Chondrocyte (in vitro differentiated cells): ENCODE measurements at regions not wholly inside any gene's neighbourhood (a gene's known extent, or its start where the extent isn't known, plus 50 kb on each side); places are given as distances from the start of the nearest gene placed in this dataset.

Experiments used
- DNase-seq: peaks from one replicate; pipeline ENCODE4 v3.0.0; 2021; ENCODE audit warnings: mixed read lengths, low spot score
- H3K27ac Mint-ChIP-seq: one replicate; pipeline ENCODE4 v1.8.0; 2021; ENCODE audit warnings: mild to moderate bottlenecking, moderate library complexity, mixed read lengths; ENCODE audit not compliant: unreplicated experiment
- H3K27me3 Mint-ChIP-seq: 2 replicates; pipeline ENCODE4 v1.8.0; 2021; ENCODE audit warnings: low read depth, mixed read lengths
- H3K36me3 Mint-ChIP-seq: 2 replicates; pipeline ENCODE4 v1.8.0; 2021; ENCODE audit warnings: low read depth, mixed read lengths
- H3K4me1 Mint-ChIP-seq: 2 replicates; pipeline ENCODE4 v1.8.0; 2021; ENCODE audit warnings: low read depth, mild to moderate bottlenecking, mixed read lengths
- H3K4me3 Mint-ChIP-seq: one replicate; pipeline ENCODE4 v1.8.0; 2021; ENCODE audit warnings: mild to moderate bottlenecking, moderate library complexity, mixed read lengths; ENCODE audit not compliant: unreplicated experiment
- H3K9me3 Mint-ChIP-seq: 2 replicates; pipeline ENCODE4 v1.8.0; 2021; ENCODE audit warnings: low read depth, mixed read lengths
- TF ChIP-seq, protein P1 (sequence below): fragments of 200-600 bp; sonication (generic); IDR thresholded peaks from 2 replicates; pipeline ENCODE4 v1.5.0; 2021; ENCODE audit warnings: antibody characterized with exemption, mild to moderate bottlenecking, moderate library complexity

DNA sequence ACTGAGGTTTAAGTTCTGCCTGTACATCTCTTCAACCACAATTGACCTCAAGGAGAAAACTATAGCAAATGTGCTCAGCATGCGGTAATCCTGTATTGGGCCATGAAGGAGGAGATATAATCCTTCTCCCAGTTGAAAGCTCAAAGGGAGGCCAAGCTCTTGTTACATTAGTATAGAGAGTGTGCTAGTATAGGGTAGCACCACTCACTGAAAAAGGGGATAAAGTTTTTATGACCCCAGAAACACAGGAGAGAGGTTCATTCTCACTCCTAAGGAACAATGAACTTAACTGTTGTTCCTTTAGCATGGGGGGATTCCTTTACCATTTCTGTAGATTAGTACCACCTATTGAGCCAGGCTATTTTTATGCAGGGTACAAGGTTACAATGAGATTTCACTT lies 267.7 kb downstream of the LRRIQ3 start:
- Mint-ChIP-seq H3K4me1 (no peaks in the 10 kb centered on the region), H3K4me3 (no peak overlapping the region), H3K36me3 (no peaks in the 10 kb centered on the region), H3K9me3 (no peaks in the 10 kb centered on the region), H3K27me3 (peaks cover 1% of the 10 kb centered on the region), H3K27ac (no peak overlapping the region)
- DNase-seq, result no peak
- TF ChIP-seq, protein P1, sequence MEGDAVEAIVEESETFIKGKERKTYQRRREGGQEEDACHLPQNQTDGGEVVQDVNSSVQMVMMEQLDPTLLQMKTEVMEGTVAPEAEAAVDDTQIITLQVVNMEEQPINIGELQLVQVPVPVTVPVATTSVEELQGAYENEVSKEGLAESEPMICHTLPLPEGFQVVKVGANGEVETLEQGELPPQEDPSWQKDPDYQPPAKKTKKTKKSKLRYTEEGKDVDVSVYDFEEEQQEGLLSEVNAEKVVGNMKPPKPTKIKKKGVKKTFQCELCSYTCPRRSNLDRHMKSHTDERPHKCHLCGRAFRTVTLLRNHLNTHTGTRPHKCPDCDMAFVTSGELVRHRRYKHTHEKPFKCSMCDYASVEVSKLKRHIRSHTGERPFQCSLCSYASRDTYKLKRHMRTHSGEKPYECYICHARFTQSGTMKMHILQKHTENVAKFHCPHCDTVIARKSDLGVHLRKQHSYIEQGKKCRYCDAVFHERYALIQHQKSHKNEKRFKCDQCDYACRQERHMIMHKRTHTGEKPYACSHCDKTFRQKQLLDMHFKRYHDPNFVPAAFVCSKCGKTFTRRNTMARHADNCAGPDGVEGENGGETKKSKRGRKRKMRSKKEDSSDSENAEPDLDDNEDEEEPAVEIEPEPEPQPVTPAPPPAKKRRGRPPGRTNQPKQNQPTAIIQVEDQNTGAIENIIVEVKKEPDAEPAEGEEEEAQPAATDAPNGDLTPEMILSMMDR, result no peak

DNA sequence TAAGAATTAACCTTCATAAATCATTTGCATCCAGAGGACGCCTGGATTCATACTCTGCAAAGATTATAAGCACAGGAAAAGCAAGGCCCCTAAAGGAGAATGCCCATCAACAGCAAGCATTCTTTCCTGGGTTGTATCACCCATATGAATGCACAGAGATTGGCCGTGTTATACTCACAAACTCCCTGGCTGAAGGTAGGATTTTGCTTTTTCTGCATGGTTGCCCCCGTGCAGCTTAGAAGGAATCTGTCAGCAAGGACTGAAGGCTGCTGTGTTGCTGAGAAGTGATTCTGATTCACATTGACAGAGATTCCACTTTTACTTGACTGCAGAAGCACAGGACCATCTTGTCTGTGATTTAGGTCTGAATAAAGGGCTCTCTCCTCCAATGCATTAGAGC lies 283.0 kb downstream of the LRRIQ3 start:
- Mint-ChIP-seq H3K4me1 (no peaks in the 10 kb centered on the region), H3K27ac (no peak overlapping the region), H3K4me3 (no peak overlapping the region), H3K36me3 (no peaks in the 10 kb centered on the region), H3K9me3 (peaks cover 12% of the 10 kb centered on the region), H3K27me3 (peaks cover 7% of the 10 kb centered on the region)
- TF ChIP-seq, protein P1, result no peak
- DNase-seq, result no peak

DNA sequence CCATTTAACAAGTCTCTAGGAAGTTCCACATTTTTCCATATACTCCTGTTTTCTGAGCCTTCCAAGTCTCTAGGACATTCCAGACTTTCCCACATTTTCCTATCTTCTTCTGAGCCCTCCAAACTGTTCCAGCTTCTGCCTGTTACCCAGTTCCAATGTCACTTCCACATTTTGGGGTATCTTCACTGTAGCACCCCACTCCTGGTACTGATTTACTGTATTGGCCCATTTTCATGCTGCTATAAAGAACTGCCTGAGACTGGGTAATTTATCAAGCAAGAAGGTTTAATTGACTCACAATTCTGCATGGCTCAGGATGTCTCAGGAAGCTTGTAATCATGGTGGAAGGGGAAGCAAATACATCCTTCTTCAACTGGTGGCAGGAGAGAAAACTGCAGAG lies 285.0 kb downstream of the LRRIQ3 start:
- Mint-ChIP-seq H3K27ac (no peak overlapping the region), H3K4me1 (no peaks in the 10 kb centered on the region), H3K27me3 (peaks cover 3% of the 10 kb centered on the region), H3K36me3 (no peaks in the 10 kb centered on the region), H3K9me3 (peaks cover 12% of the 10 kb centered on the region), H3K4me3 (no peak overlapping the region)
- TF ChIP-seq, protein P1, result no peak
- DNase-seq, result no peak

DNA sequence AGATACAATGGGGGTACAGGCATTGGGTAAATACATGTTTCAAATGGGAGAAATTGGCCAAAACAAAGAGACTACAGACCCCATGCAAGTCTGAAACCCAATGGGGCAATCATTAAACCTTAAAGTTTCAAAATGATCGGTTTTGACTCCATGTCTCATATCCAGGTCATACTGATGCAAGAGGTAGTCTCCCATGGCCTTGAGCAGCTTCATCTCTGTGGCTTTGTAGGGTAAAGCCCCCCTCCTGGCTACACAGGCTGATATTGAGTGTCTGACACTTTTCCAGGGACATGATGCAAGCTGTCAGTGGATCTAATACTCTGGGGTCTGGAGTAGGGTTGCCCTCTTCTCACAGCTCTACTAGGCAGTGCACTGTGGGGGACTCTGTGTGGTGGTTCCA lies 286.1 kb downstream of the LRRIQ3 start:
- H3K36me3 Mint-ChIP-seq, result no peaks in the 10 kb centered on the region
- peaks cover 3% of the 10 kb centered on the region for H3K27me3 Mint-ChIP-seq
- H3K9me3 Mint-ChIP-seq, result peaks cover 12% of the 10 kb centered on the region
- no peak overlapping the region for H3K27ac Mint-ChIP-seq
- TF ChIP-seq, protein P1, result no peak
- no peak overlapping the region for H3K4me3 Mint-ChIP-seq
- no peak for DNase-seq
- no peaks in the 10 kb centered on the region for H3K4me1 Mint-ChIP-seq

DNA sequence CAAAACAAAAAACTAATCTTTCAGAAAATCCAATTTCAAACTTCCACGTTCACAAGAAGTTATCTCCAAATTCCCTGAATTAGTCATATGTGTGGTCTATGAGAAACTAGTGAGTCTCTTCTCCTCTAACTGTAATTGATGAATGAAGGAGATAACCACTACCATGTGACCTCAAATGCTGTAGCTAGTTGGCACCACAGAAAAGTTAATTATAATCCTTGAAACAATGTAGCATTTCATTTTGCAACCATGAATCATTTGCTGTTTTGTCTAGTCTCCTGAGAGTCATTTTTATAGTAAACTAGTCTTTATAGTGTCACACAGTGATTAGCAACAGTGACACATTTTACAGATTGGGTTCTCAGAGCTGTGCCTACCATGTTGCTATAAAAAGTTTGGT lies 287.5 kb downstream of the LRRIQ3 start:
- TF ChIP-seq, protein P1, result no peak
- peaks cover 12% of the 10 kb centered on the region for H3K9me3 Mint-ChIP-seq
- H3K36me3 Mint-ChIP-seq, result no peaks in the 10 kb centered on the region
- no peak overlapping the region for H3K4me3 Mint-ChIP-seq
- H3K27ac Mint-ChIP-seq, result no peak overlapping the region
- H3K27me3 Mint-ChIP-seq, result no peaks in the 10 kb centered on the region
- H3K4me1 Mint-ChIP-seq, result no peaks in the 10 kb centered on the region
- no peak for DNase-seq
